ENCODE measurements at regions not wholly inside any gene's neighbourhood (a gene's known extent, or its start where the extent isn't known, plus 50 kb on each side); places are given as distances from the start of the nearest gene placed in this dataset.

DNA sequence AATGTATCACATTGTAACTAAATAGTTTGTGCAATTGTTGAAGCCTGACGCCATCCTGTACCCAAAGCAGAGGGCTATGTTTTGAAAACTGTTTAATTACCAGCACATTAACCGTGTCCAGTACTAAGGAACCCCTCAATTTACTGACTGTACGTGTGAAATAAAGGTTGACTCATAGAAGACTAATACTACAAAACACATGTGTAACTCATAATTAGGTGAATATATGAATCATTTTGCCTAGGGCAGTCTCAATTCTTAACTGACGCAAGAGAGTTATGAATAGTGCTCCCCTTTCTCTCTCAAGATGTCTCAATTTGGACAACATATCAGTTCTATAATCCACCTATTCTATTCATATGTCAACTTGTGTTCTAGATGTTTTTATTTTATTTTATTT, 558.4 kb downstream of the PRDM9 start:
- CTCF ChIA-PET (ENCODE audit: unreplicated experiment) = no interaction called here
- Histone ChIP-seq H3K27ac (ENCODE audit: low read depth, low read length, poor library complexity, severe bottlenecking) (no peak overlapping the region), H4K20me1 (ENCODE audit: insufficient read depth, low read length) (no peaks in the 10 kb centered on the region), H3K4me1 (ENCODE audit: insufficient read depth, low read length, poor library complexity, severe bottlenecking) (no peaks in the 10 kb centered on the region), H3K4me3 (ENCODE audit: low read depth, low read length, poor library complexity, severe bottlenecking) (no peak overlapping the region), H3K9me2 (ENCODE audit: insufficient read depth, low read length) (no peaks in the 10 kb centered on the region), H2AFZ (ENCODE audit: low read length) (no peak overlapping the region), H3K4me2 (ENCODE audit: low read length) (no peak overlapping the region), H3K9me3 (ENCODE audit: low read length) (no peaks in the 10 kb centered on the region), H3K79me2 (ENCODE audit: insufficient read depth, low read depth, low read length) (no peaks in the 10 kb centered on the region), H3K36me3 (ENCODE audit: insufficient read depth, low read length) (no peaks in the 10 kb centered on the region)
- no peak for DNase-seq (ENCODE audit: low spot score)
- no TSS peak for BruUV-seq (replicated peaks)
- intact Hi-C loops (cut with micrococcal nuclease; ENCODE audit: unreplicated experiment) = no loop called here
- POLR2A ChIA-PET = no interaction called here
- TF ChIP-seq, protein P1, sequence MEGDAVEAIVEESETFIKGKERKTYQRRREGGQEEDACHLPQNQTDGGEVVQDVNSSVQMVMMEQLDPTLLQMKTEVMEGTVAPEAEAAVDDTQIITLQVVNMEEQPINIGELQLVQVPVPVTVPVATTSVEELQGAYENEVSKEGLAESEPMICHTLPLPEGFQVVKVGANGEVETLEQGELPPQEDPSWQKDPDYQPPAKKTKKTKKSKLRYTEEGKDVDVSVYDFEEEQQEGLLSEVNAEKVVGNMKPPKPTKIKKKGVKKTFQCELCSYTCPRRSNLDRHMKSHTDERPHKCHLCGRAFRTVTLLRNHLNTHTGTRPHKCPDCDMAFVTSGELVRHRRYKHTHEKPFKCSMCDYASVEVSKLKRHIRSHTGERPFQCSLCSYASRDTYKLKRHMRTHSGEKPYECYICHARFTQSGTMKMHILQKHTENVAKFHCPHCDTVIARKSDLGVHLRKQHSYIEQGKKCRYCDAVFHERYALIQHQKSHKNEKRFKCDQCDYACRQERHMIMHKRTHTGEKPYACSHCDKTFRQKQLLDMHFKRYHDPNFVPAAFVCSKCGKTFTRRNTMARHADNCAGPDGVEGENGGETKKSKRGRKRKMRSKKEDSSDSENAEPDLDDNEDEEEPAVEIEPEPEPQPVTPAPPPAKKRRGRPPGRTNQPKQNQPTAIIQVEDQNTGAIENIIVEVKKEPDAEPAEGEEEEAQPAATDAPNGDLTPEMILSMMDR (conservative IDR thresholded peaks at IDR 0.05; ENCODE audit: low read length) = no peak
- no peak for TF ChIP-seq EZH2phosphoT487 (IDR thresholded peaks at IDR 0.05; ENCODE audit: borderline replicate concordance, low read depth, low read length)

DNA sequence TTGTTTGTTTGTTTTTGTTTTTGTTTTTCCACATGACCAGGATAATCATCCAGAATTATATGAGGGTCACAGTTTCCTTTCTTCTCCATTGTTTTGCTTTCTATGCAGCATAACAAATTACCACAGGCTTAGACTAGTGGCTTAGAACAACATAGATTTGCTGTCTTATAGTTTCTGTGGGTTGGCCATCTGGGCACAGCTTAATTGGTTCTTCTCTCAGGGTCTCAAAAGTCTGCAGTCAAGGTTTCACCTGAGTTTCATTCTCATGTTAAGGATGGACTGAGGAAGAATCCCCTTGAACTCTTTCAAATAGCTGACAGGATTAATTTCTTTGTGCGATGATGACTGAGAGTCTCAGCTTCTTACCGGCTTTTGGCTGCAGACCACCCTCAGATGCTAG, 559.8 kb downstream of the PRDM9 start:
- TF ChIP-seq, protein P1 (conservative IDR thresholded peaks at IDR 0.05; ENCODE audit: low read length) = no peak
- TF ChIP-seq EZH2phosphoT487 (IDR thresholded peaks at IDR 0.05; ENCODE audit: borderline replicate concordance, low read depth, low read length) = no peak
- H4K20me1 ChIP-seq (ENCODE audit: insufficient read depth, low read length) = no peaks in the 10 kb centered on the region
- no peak overlapping the region for H3K27ac ChIP-seq (ENCODE audit: low read depth, low read length, poor library complexity, severe bottlenecking)
- ChIA-PET CTCF (ENCODE audit: unreplicated experiment) (no interaction called here), POLR2A (no interaction called here)
- H3K4me3 ChIP-seq (ENCODE audit: low read depth, low read length, poor library complexity, severe bottlenecking) = no peak overlapping the region
- intact Hi-C loops (cut with micrococcal nuclease; ENCODE audit: unreplicated experiment) = no loop called here
- no peaks in the 10 kb centered on the region for H3K79me2 ChIP-seq (ENCODE audit: insufficient read depth, low read depth, low read length)
- DNase-seq (ENCODE audit: low spot score) = no peak
- H3K9me3 ChIP-seq (ENCODE audit: low read length) = no peaks in the 10 kb centered on the region
- no peaks in the 10 kb centered on the region for H3K4me1 ChIP-seq (ENCODE audit: insufficient read depth, low read length, poor library complexity, severe bottlenecking)
- no peaks in the 10 kb centered on the region for H3K36me3 ChIP-seq (ENCODE audit: insufficient read depth, low read length)
- H2AFZ ChIP-seq (ENCODE audit: low read length) = no peak overlapping the region
- H3K4me2 ChIP-seq (ENCODE audit: low read length) = no peak overlapping the region
- H3K9me2 ChIP-seq (ENCODE audit: insufficient read depth, low read length) = no peaks in the 10 kb centered on the region
- no TSS peak for BruUV-seq (replicated peaks)

DNA sequence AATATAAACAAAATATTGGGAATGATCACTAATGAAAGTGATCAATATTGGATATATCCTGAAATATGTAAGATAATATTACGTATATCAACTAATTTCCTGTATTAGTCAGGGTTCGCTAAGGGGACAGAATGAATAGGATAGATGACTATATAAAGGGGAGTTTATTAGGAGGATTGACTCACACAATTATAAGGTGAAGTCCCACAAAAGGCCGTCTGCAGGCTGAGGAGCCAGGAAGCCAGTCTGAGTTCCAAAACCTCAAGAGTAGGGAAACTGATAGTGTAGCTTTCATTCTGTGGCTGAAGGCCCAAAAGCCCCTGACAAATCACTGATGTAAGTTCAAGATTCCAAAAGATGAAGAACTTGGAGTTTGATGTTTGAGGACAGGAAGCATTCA, 561.1 kb downstream of the PRDM9 start:
- no peaks in the 10 kb centered on the region for H3K79me2 ChIP-seq (ENCODE audit: insufficient read depth, low read depth, low read length)
- no peaks in the 10 kb centered on the region for H3K4me1 ChIP-seq (ENCODE audit: insufficient read depth, low read length, poor library complexity, severe bottlenecking)
- no peak overlapping the region for H2AFZ ChIP-seq (ENCODE audit: low read length)
- H3K36me3 ChIP-seq (ENCODE audit: insufficient read depth, low read length) = no peaks in the 10 kb centered on the region
- TF ChIP-seq, protein P1 (conservative IDR thresholded peaks at IDR 0.05; ENCODE audit: low read length) = no peak
- no peak for TF ChIP-seq EZH2phosphoT487 (IDR thresholded peaks at IDR 0.05; ENCODE audit: borderline replicate concordance, low read depth, low read length)
- ChIA-PET CTCF (ENCODE audit: unreplicated experiment) (no interaction called here), POLR2A (no interaction called here)
- no peaks in the 10 kb centered on the region for H3K9me3 ChIP-seq (ENCODE audit: low read length)
- no peaks in the 10 kb centered on the region for H4K20me1 ChIP-seq (ENCODE audit: insufficient read depth, low read length)
- BruUV-seq (replicated peaks) = no TSS peak
- H3K4me3 ChIP-seq (ENCODE audit: low read depth, low read length, poor library complexity, severe bottlenecking) = no peak overlapping the region
- H3K4me2 ChIP-seq (ENCODE audit: low read length) = no peak overlapping the region
- intact Hi-C loops (cut with micrococcal nuclease; ENCODE audit: unreplicated experiment) = no loop called here
- H3K9me2 ChIP-seq (ENCODE audit: insufficient read depth, low read length) = no peaks in the 10 kb centered on the region
- H3K27ac ChIP-seq (ENCODE audit: low read depth, low read length, poor library complexity, severe bottlenecking) = no peak overlapping the region
- no peak for DNase-seq (ENCODE audit: low spot score)

Data from OCI-LY7 (cell line).